BLaER1 (cell line): ENCODE measurements at regions not wholly inside any gene's neighbourhood (a gene's known extent, or its start where the extent isn't known, plus 50 kb on each side); places are given as distances from the start of the nearest gene placed in this dataset.

Experiments
- H3K27ac ChIP-seq: shearing (Covaris generic); formaldehyde crosslinking; 2 replicates; pipeline ENCODE4 v1.8.1; 2022
- H3K27me3 ChIP-seq: shearing (Covaris generic); formaldehyde crosslinking; 2 replicates; pipeline ENCODE4 v1.8.1; 2022
- H3K36me3 ChIP-seq: shearing (Covaris generic); formaldehyde crosslinking; 2 replicates; pipeline ENCODE4 v1.8.1; 2022
- H3K4me1 ChIP-seq: shearing (Covaris generic); formaldehyde crosslinking; 2 replicates; pipeline ENCODE4 v1.8.1; 2022
- H3K4me2 ChIP-seq: shearing (Covaris generic); formaldehyde crosslinking; 2 replicates; pipeline ENCODE4 v1.8.1; 2022
- H3K4me3 ChIP-seq: shearing (Covaris generic); formaldehyde crosslinking; 2 replicates; pipeline ENCODE4 v1.8.1; 2022
- H3K9ac ChIP-seq: shearing (Covaris generic); formaldehyde crosslinking; 2 replicates; pipeline ENCODE4 v1.8.1; 2022
- H3K9me3 ChIP-seq: shearing (Covaris generic); formaldehyde crosslinking; 2 replicates; pipeline ENCODE4 v1.8.1; 2022
- H4K20me1 ChIP-seq: shearing (Covaris generic); formaldehyde crosslinking; 2 replicates; pipeline ENCODE4 v1.8.1; 2022
- Cebpa-rat ChIP-seq: shearing (Covaris generic); IDR thresholded peaks from 2 replicates; pipeline ENCODE4 v1.8.1; 2022

- Histone ChIP-seq H4K20me1 (no peaks in the 10 kb centered on the region), H3K9me3 (peaks cover 88% of the 10 kb centered on the region), H3K27ac (no peak overlapping the region), H3K4me2 (no peak overlapping the region), H3K4me3 (peak overlapping the region; percentile 17; the same call in 1 of the 2 replicates), H3K27me3 (no peaks in the 10 kb centered on the region), H3K4me1 (peaks cover 49% of the 10 kb centered on the region), H3K9ac (no peak overlapping the region), H3K36me3 (peaks cover 34% of the 10 kb centered on the region; the same call in 1 of the 2 replicates)
- TF ChIP-seq Cebpa-rat = no peak
Observed at GRCh38 chr10:15462253-15462897, 91.3 kb upstream of the FAM171A1 start.

- no peak overlapping the region for H3K4me3 ChIP-seq
- H3K4me1 ChIP-seq = peaks cover 55% of the 10 kb centered on the region
- H3K9me3 ChIP-seq = peaks cover 88% of the 10 kb centered on the region
- H3K9ac ChIP-seq = no peak overlapping the region
- H3K4me2 ChIP-seq = peak overlapping the region; percentile 21; the same call in 1 of the 2 replicates
- no peak for TF ChIP-seq Cebpa-rat
- H3K27me3 ChIP-seq = no peaks in the 10 kb centered on the region
- peaks cover 29% of the 10 kb centered on the region; the same call in 1 of the 2 replicates for H3K36me3 ChIP-seq
- H3K27ac ChIP-seq = peak overlapping the region; percentile 5; the same call in 1 of the 2 replicates
- no peaks in the 10 kb centered on the region for H4K20me1 ChIP-seq
Observed at GRCh38 chr10:15461353-15462108, 90.4 kb upstream of the FAM171A1 start.

GRCh38 chr10:15460661-15461060 lies 89.6 kb upstream of the FAM171A1 start:
- H3K9ac ChIP-seq = no peak overlapping the region
- no peak for TF ChIP-seq Cebpa-rat
- H3K27ac ChIP-seq = no peak overlapping the region; the same call in 1 of the 2 replicates
- no peaks in the 10 kb centered on the region for H4K20me1 ChIP-seq
- peaks cover 61% of the 10 kb centered on the region for H3K4me1 ChIP-seq
- no peaks in the 10 kb centered on the region for H3K27me3 ChIP-seq
- peaks cover 23% of the 10 kb centered on the region; the same call in 1 of the 2 replicates for H3K36me3 ChIP-seq
- H3K4me3 ChIP-seq = no peak overlapping the region
- H3K4me2 ChIP-seq = no peak overlapping the region
- peaks cover 80% of the 10 kb centered on the region for H3K9me3 ChIP-seq

- Histone ChIP-seq H3K9ac (no peak overlapping the region), H3K9me3 (peaks cover 66% of the 10 kb centered on the region), H3K27me3 (no peaks in the 10 kb centered on the region), H4K20me1 (no peaks in the 10 kb centered on the region), H3K4me2 (no peak overlapping the region), H3K4me1 (peaks cover 76% of the 10 kb centered on the region), H3K36me3 (peaks cover 10% of the 10 kb centered on the region; the same call in 1 of the 2 replicates), H3K4me3 (no peak overlapping the region), H3K27ac (no peak overlapping the region)
- TF ChIP-seq Cebpa-rat = no peak
Observed at GRCh38 chr10:15459218-15459617, 88.1 kb upstream of the FAM171A1 start.

GRCh38 chr10:15457382-15457781 lies 86.3 kb upstream of the FAM171A1 start:
- Histone ChIP-seq H3K4me1 (peaks cover 94% of the 10 kb centered on the region), H3K27ac (peak overlapping the region; percentile 49), H4K20me1 (no peaks in the 10 kb centered on the region), H3K27me3 (no peaks in the 10 kb centered on the region), H3K36me3 (peaks cover 6% of the 10 kb centered on the region; the same call in 1 of the 2 replicates), H3K4me3 (peak overlapping the region; percentile 25; the same call in 1 of the 2 replicates), H3K4me2 (peak overlapping the region; percentile 24), H3K9me3 (peaks cover 48% of the 10 kb centered on the region), H3K9ac (no peak overlapping the region)
- no peak for TF ChIP-seq Cebpa-rat

- Histone ChIP-seq H3K4me3 (no peak overlapping the region), H4K20me1 (no peaks in the 10 kb centered on the region), H3K9me3 (peaks cover 29% of the 10 kb centered on the region), H3K9ac (no peak overlapping the region), H3K27ac (peak overlapping the region; percentile 76; the same call in 1 of the 2 replicates), H3K4me2 (peak overlapping the region; percentile 80), H3K27me3 (no peaks in the 10 kb centered on the region), H3K36me3 (peaks cover 6% of the 10 kb centered on the region; the same call in 1 of the 2 replicates), H3K4me1 (peaks cover 94% of the 10 kb centered on the region)
- no peak for TF ChIP-seq Cebpa-rat
Observed at GRCh38 chr10:15455456-15455855, 84.4 kb upstream of the FAM171A1 start.

- peak overlapping the region; percentile 80 for H3K4me2 ChIP-seq
- H3K4me3 ChIP-seq = peak overlapping the region; percentile 47
- H4K20me1 ChIP-seq = no peaks in the 10 kb centered on the region
- no peaks in the 10 kb centered on the region for H3K27me3 ChIP-seq
- peak overlapping the region; percentile 76 for H3K27ac ChIP-seq
- peaks cover 28% of the 10 kb centered on the region for H3K9me3 ChIP-seq
- peak overlapping the region; percentile 70 for H3K9ac ChIP-seq
- H3K36me3 ChIP-seq = peaks cover 6% of the 10 kb centered on the region; the same call in 1 of the 2 replicates
- peaks cover 92% of the 10 kb centered on the region for H3K4me1 ChIP-seq
- no peak for TF ChIP-seq Cebpa-rat
Observed at GRCh38 chr10:15453926-15454325, 82.8 kb upstream of the FAM171A1 start.

GRCh38 chr10:15453457-15453856 lies 82.4 kb upstream of the FAM171A1 start:
- Histone ChIP-seq H3K4me3 (peak overlapping the region; percentile 47), H3K36me3 (peaks cover 6% of the 10 kb centered on the region; the same call in 1 of the 2 replicates), H3K4me2 (peak overlapping the region; percentile 80), H3K9me3 (peaks cover 30% of the 10 kb centered on the region), H3K27me3 (no peaks in the 10 kb centered on the region), H4K20me1 (no peaks in the 10 kb centered on the region), H3K4me1 (peaks cover 91% of the 10 kb centered on the region), H3K9ac (peak overlapping the region; percentile 70), H3K27ac (peak overlapping the region; percentile 76)
- no peak for TF ChIP-seq Cebpa-rat

- Histone ChIP-seq H3K4me2 (peak overlapping the region; percentile 49), H3K36me3 (peaks cover 4% of the 10 kb centered on the region; the same call in 1 of the 2 replicates), H4K20me1 (no peaks in the 10 kb centered on the region), H3K27me3 (no peaks in the 10 kb centered on the region), H3K9me3 (peaks cover 33% of the 10 kb centered on the region), H3K9ac (no peak overlapping the region), H3K4me3 (no peak overlapping the region), H3K27ac (peak overlapping the region; percentile 48; the same call in 1 of the 2 replicates), H3K4me1 (peaks cover 83% of the 10 kb centered on the region)
- no peak for TF ChIP-seq Cebpa-rat
Observed at GRCh38 chr10:15452545-15452944, 81.5 kb upstream of the FAM171A1 start.
